HCT116 (cell line): ENCODE measurements at regions not wholly inside any gene's neighbourhood (a gene's known extent, or its start where the extent isn't known, plus 50 kb on each side); places are given as distances from the start of the nearest gene placed in this dataset.

ENCODE experiments used
- ATAC-seq: fragments of 200-7000 bp; cut with Tn5 transposase; 2 replicates; pipeline ENCODE4 v1.9.1; 2020; ENCODE audit warnings: mild to moderate bottlenecking, moderate library complexity
- BruUV-seq: library from RNA; stranded (reverse); fragments of 400-500 nt; replicated peaks from 2 replicates; lab custom pipeline; 2021; lab: Mats Ljungman, UMichigan
- CTCF ChIA-PET: fragments of 300-600 bp; sonication (Branson Sonifier 250); formaldehyde crosslinking; loops from one replicate; lab custom pipeline; 2021; ENCODE audit warnings: antibody characterized with exemption; lab: Charles Lee
- POLR2A ChIA-PET: fragments of 300-600, 350-600 bp; sonication (Branson Sonifier 250); formaldehyde crosslinking; loops from one replicate; lab custom pipeline; 2021; ENCODE audit warnings: antibody characterized with exemption; lab: Charles Lee
- RAD21 ChIA-PET, 2 experiments: fragments of 300-600 bp; sonication (Branson Sonifier 250); formaldehyde crosslinking; loops; one replicate each; lab custom pipeline; 2023; ENCODE audit warnings: low total read pairs in 2 of 2; ENCODE audit not compliant: uncharacterized antibody in 2 of 2, unreplicated experiment in 2 of 2, low non-redundant PET in 1 of 2; lab: Charles Lee
- DNase-seq: peaks from one replicate; pipeline ENCODE4 v3.0.0-alpha.2; 2010; ENCODE audit warnings: low read depth, low spot score
- H2AFZ ChIP-seq: fragments of 200-600 bp; shearing (Covaris generic), sonication (generic); 2 replicates; pipeline ENCODE4 v1.6.1; 2017; ENCODE audit warnings: low read depth, mixed run types, mixed read lengths, antibody characterized with exemption, low read length; ENCODE audit not compliant: poor library complexity, severe bottlenecking
- H3K27ac ChIP-seq: 2 replicates; pipeline ENCODE4 v1.5.1; 2012; ENCODE audit warnings: low read depth, low read length
- H3K27me3 ChIP-seq: fragments of 200-600 bp; sonication (generic); 2 replicates; pipeline ENCODE4 v1.6.1; 2016; ENCODE audit warnings: mixed run types, low read length, mixed read lengths; ENCODE audit not compliant: insufficient read depth
- H3K36me3 ChIP-seq, 2 experiments: fragments of 200-500 bp in 1 of 2; fragments of 200-600 bp in 1 of 2; sonication (Bioruptor generic) in 1 of 2; sonication (generic) in 1 of 2; 2 replicates each; pipeline versions ENCODE4 v1.5.1 to v1.6.1; 2014 to 2016; ENCODE audit warnings: low read length in 2 of 2, inconsistent platforms in 1 of 2, mixed read lengths in 1 of 2, mixed run types in 1 of 2; ENCODE audit not compliant: insufficient read depth in 2 of 2, control insufficient read depth in 1 of 2
- H3K4me1 ChIP-seq, 2 experiments: fragments of 200-600 bp in 1 of 2; sonication (generic) in 1 of 2; 2 replicates each; pipeline versions ENCODE4 v1.5.1 to v1.6.1; 2012 to 2017; ENCODE audit warnings: low read length in 2 of 2, inconsistent platforms in 1 of 2, mild to moderate bottlenecking in 1 of 2, mixed read lengths in 1 of 2, mixed run types in 1 of 2, moderate library complexity in 1 of 2; ENCODE audit not compliant: insufficient read depth in 2 of 2, control insufficient read depth in 1 of 2
- H3K4me2 ChIP-seq: fragments of 200-600 bp; sonication (generic); 2 replicates; pipeline ENCODE4 v1.6.1; 2017; ENCODE audit warnings: mixed run types, low read length, mixed read lengths
- H3K4me3 ChIP-seq, 2 experiments: fragments of 200-600 bp in 1 of 2; sonication (generic) in 1 of 2; replicated peaks in 1 of 2; 2 replicates each; pipeline ENCODE4 v1.5.1; 2011 to 2016; ENCODE audit warnings: low read length in 2 of 2, control low read depth in 1 of 2, low read depth in 1 of 2, mild to moderate bottlenecking in 1 of 2, mixed read lengths in 1 of 2, mixed run types in 1 of 2
- H3K79me2 ChIP-seq: fragments of 200-600 bp; sonication (generic); 2 replicates; pipeline ENCODE4 v1.6.1; 2017; ENCODE audit warnings: mild to moderate bottlenecking, mixed run types, low read length, moderate library complexity, mixed read lengths; ENCODE audit not compliant: insufficient read depth
- H3K9ac ChIP-seq: fragments of 200-600 bp; sonication (generic); 2 replicates; pipeline ENCODE4 v1.6.1; 2016; ENCODE audit warnings: low read length, mixed read lengths
- H3K9me2 ChIP-seq: fragments of 200-600 bp; sonication (generic), shearing (Covaris generic); 2 replicates; pipeline ENCODE4 v1.6.1; 2017; ENCODE audit warnings: mixed run types, mild to moderate bottlenecking, moderate library complexity; ENCODE audit not compliant: insufficient read depth
- H3K9me3 ChIP-seq, 2 experiments: fragments of 200-500 bp in 1 of 2; fragments of 200-600 bp in 1 of 2; sonication (Bioruptor generic) in 1 of 2; sonication (generic) in 1 of 2; 2 replicates each; pipeline ENCODE4 v1.6.1; 2014 to 2017; ENCODE audit warnings: low read length in 2 of 2, mixed read lengths in 2 of 2, inconsistent platforms in 1 of 2, low read depth in 1 of 2, mild to moderate bottlenecking in 1 of 2, mixed run types in 1 of 2, moderate library complexity in 1 of 2; ENCODE audit not compliant: control insufficient read depth in 1 of 2, insufficient read depth in 1 of 2
- H4K20me1 ChIP-seq: fragments of 200-600 bp; sonication (generic), shearing (Covaris generic); 2 replicates; pipeline ENCODE4 v1.6.1; 2017; ENCODE audit warnings: mixed run types, mild to moderate bottlenecking, moderate library complexity; ENCODE audit not compliant: insufficient read depth
- ATF3 ChIP-seq: IDR thresholded peaks from 2 replicates; pipeline ENCODE4 v1.6.1; 2012
- CBX3 ChIP-seq: IDR thresholded peaks from 2 replicates; pipeline ENCODE4 v1.6.1; 2012; ENCODE audit warnings: low read depth
- ELF1 ChIP-seq: IDR thresholded peaks from 2 replicates; pipeline ENCODE4 v1.6.1; 2012; ENCODE audit warnings: low read depth, borderline replicate concordance
- EZH2 ChIP-seq: fragments of 200-600 bp; sonication (generic); IDR thresholded peaks from 2 replicates; pipeline ENCODE4 v1.6.1; 2017; ENCODE audit warnings: antibody characterized with exemption, mixed run types
- FOSL1 ChIP-seq: IDR thresholded peaks from 2 replicates; pipeline ENCODE4 v1.6.1; 2012; ENCODE audit warnings: low read depth
- POLR2AphosphoS5 ChIP-seq: IDR thresholded peaks from 2 replicates; pipeline ENCODE4 v1.6.1; 2011; ENCODE audit warnings: mild to moderate bottlenecking, low read depth, low read length, moderate library complexity
- RAD21 ChIP-seq: IDR thresholded peaks from 2 replicates; pipeline ENCODE4 v1.6.1; 2012; ENCODE audit warnings: low read depth, mild to moderate bottlenecking
- REST ChIP-seq: IDR thresholded peaks from 2 replicates; pipeline ENCODE4 v1.6.1; 2012; ENCODE audit warnings: low read depth
- TCF7L2 ChIP-seq: IDR thresholded peaks from 2 replicates; pipeline ENCODE4 v1.7.0; 2011; ENCODE audit warnings: borderline replicate concordance, inconsistent platforms; ENCODE audit not compliant: insufficient read depth, insufficient read length; ENCODE audit errors: extremely low read depth
- ZNF274 ChIP-seq: fragments of 200-500 bp; sonication (Bioruptor generic); IDR thresholded peaks from 2 replicates; pipeline ENCODE4 v1.6.1; 2014; ENCODE audit warnings: mild to moderate bottlenecking, low read depth, low read length, inconsistent platforms
- intact Hi-C: fragments of 100-400 bp; cut with micrococcal nuclease; formaldehyde crosslinking; loops from 2 replicates; pipeline ENCODE4 v1.10.0; 2022

- no peak for ATAC-seq
- intact Hi-C loops: no loop called here
- H3K9ac ChIP-seq: no peak overlapping the region
- H3K27ac ChIP-seq: no peak overlapping the region
- TF ChIP-seq RAD21: no peak
- no peak for TF ChIP-seq TCF7L2
- no peak for TF ChIP-seq REST
- TF ChIP-seq ATF3: no peak
- no peak for TF ChIP-seq ELF1
- TF ChIP-seq FOSL1: no peak
- TF ChIP-seq EZH2: no peak
- TF ChIP-seq CBX3: no peak
- TF ChIP-seq ZNF274: no peak
- TF ChIP-seq POLR2AphosphoS5: no peak
- TF ChIP-seq, all 23 proteins: peak for 0
- RAD21 ChIA-PET: no interaction called here
- H3K27me3 ChIP-seq: no peaks in the 10 kb centered on the region
- no peaks in the 10 kb centered on the region for H4K20me1 ChIP-seq
- H2AFZ ChIP-seq: no peak overlapping the region
- DNase-seq: no peak
- H3K4me3 ChIP-seq: no peak overlapping the region
- no peaks in the 10 kb centered on the region for H3K4me1 ChIP-seq
- H3K79me2 ChIP-seq: no peaks in the 10 kb centered on the region
- H3K4me2 ChIP-seq: no peak overlapping the region
- CTCF ChIA-PET: no interaction called here
- POLR2A ChIA-PET: no interaction called here
- no peaks in the 10 kb centered on the region for H3K36me3 ChIP-seq
- H3K9me2 ChIP-seq: no peaks in the 10 kb centered on the region
- H3K9me3 ChIP-seq: peaks cover 6 to 10% of the 10 kb centered on the region in 2 experiments
- no TSS peak for BruUV-seq
Measured at GRCh38 chr16:64745258-64745930, 376.5 kb downstream of the CDH11 start.
